ENCODE measurements at regions not wholly inside any gene's neighbourhood (a gene's known extent, or its start where the extent isn't known, plus 50 kb on each side); places are given as distances from the start of the nearest gene placed in this dataset.

- H3K27me3 ChIP-seq: no peaks in the 10 kb centered on the region
- H3K9me3 ChIP-seq: no peaks in the 10 kb centered on the region
- peak in 2 of 5 donors; percentile 5 to 38 for DNase-seq
- no peak overlapping the region for H3K27ac ChIP-seq
- H3K36me3 ChIP-seq: no peaks in the 10 kb centered on the region
- 29 to 41% (median 35%) methylated on average over 22 of the region's 22 CpGs for WGBS, 3 donors
- H3K4me3 ChIP-seq: no peak overlapping the region
- no peaks in the 10 kb centered on the region for H3K4me1 ChIP-seq (ENCODE audit: insufficient read depth)
- TF ChIP-seq CTCF (IDR thresholded peaks at IDR 0.05) (no peak), EP300 (IDR thresholded peaks at IDR 0.05) (no peak), POLR2A (IDR thresholded peaks at IDR 0.05) (no peak)
- intact Hi-C loops (cut with DNase I): no loop called here
These were observed 149.4 kb upstream of the CHRDL1 start for GRCh38 chrX:110944751-110945675.

- no peaks in the 10 kb centered on the region for H3K27me3 ChIP-seq
- intact Hi-C loops (cut with DNase I): no loop called here
- TF ChIP-seq EP300 (IDR thresholded peaks at IDR 0.05): no peak
- no peak for TF ChIP-seq CTCF (IDR thresholded peaks at IDR 0.05)
- no peak for TF ChIP-seq POLR2A (IDR thresholded peaks at IDR 0.05)
- no peak overlapping the region for H3K4me3 ChIP-seq
- WGBS, 3 donors: 22 to 25% (median 23%) methylated on average over 25 of the region's 25 CpGs
- H3K36me3 ChIP-seq: no peaks in the 10 kb centered on the region
- no peaks in the 10 kb centered on the region for H3K4me1 ChIP-seq (ENCODE audit: insufficient read depth)
- DNase-seq: peak in 3 of 5 donors; percentile 6 to 40 (median 10)
- no peak overlapping the region for H3K27ac ChIP-seq
- H3K9me3 ChIP-seq: no peaks in the 10 kb centered on the region
These were observed 148.7 kb upstream of the CHRDL1 start for GRCh38 chrX:110944311-110944750.

- Histone ChIP-seq H3K4me1 (ENCODE audit: insufficient read depth) (no peaks in the 10 kb centered on the region), H3K36me3 (no peaks in the 10 kb centered on the region), H3K4me3 (no peak overlapping the region), H3K27me3 (no peaks in the 10 kb centered on the region), H3K27ac (no peak overlapping the region), H3K9me3 (no peaks in the 10 kb centered on the region)
- DNase-seq: no peak
- intact Hi-C loops (cut with DNase I): no loop called here
- TF ChIP-seq EP300 (IDR thresholded peaks at IDR 0.05): no peak
- no peak for TF ChIP-seq POLR2A (IDR thresholded peaks at IDR 0.05)
- no peak for TF ChIP-seq CTCF (IDR thresholded peaks at IDR 0.05)
These were observed 146.3 kb upstream of the CHRDL1 start for GRCh38 chrX:110941906-110942305.

- H3K4me1 ChIP-seq (ENCODE audit: insufficient read depth): no peaks in the 10 kb centered on the region
- 60 to 74% (median 69%) methylated on average over 3 of the region's 3 CpGs for WGBS, 3 donors
- H3K36me3 ChIP-seq: no peaks in the 10 kb centered on the region
- no peak for DNase-seq
- H3K27me3 ChIP-seq: no peaks in the 10 kb centered on the region
- intact Hi-C loops (cut with DNase I): no loop called here
- no peak overlapping the region for H3K27ac ChIP-seq
- H3K4me3 ChIP-seq: no peak overlapping the region
- TF ChIP-seq EP300 (IDR thresholded peaks at IDR 0.05): no peak
- no peak for TF ChIP-seq CTCF (IDR thresholded peaks at IDR 0.05)
- no peak for TF ChIP-seq POLR2A (IDR thresholded peaks at IDR 0.05)
- H3K9me3 ChIP-seq: no peaks in the 10 kb centered on the region
These were observed 143.5 kb upstream of the CHRDL1 start for GRCh38 chrX:110938977-110939732.

Measured in ovary (tissue), 7 donors.